CD14-positive monocyte (primary cell): ENCODE measurements at regions not wholly inside any gene's neighbourhood (a gene's known extent, or its start where the extent isn't known, plus 50 kb on each side); places are given as distances from the start of the nearest gene placed in this dataset.
A peak's percentile ranks its signal among the peaks of the same experiment; 100 is the strongest.

ENCODE experiments used
- DNase-seq, 3 donors: peaks; one replicate each; pipeline ENCODE4 v3.0.0-alpha.2; 2011 to 2022
- H2AFZ ChIP-seq: 2 replicates; pipeline ENCODE4 v1.6.0; 2012; ENCODE audit warnings: mild to moderate bottlenecking, low read depth, low read length, inconsistent platforms; ENCODE audit not compliant: insufficient read depth, poor library complexity, severe bottlenecking
- H3K27ac ChIP-seq, 2 donors: 1 replicate in 1 of 2; 2 replicates in 1 of 2; pipeline ENCODE4 v1.5.1; 2012 to 2013; ENCODE audit warnings: low read length in 2 of 2, control low read depth in 1 of 2, inconsistent platforms in 1 of 2, low read depth in 1 of 2, mild to moderate bottlenecking in 1 of 2
- H3K27me3 ChIP-seq, 2 donors: one replicate each; pipeline versions ENCODE4 v1.6.0 to v1.6.1; 2011 to 2013; ENCODE audit warnings: low read length in 2 of 2; ENCODE audit not compliant: control insufficient read depth in 2 of 2, insufficient read depth in 2 of 2
- H3K36me3 ChIP-seq, 2 donors: replicated peaks in 1 of 2; 1 replicate in 1 of 2; 2 replicates in 1 of 2; pipeline versions ENCODE4 v1.5.1 to v1.6.1; 2012 to 2013; ENCODE audit warnings: low read length in 2 of 2, control low read depth in 1 of 2, inconsistent platforms in 1 of 2, mild to moderate bottlenecking in 1 of 2; ENCODE audit not compliant: insufficient read depth in 2 of 2, control insufficient read depth in 1 of 2
- H3K4me1 ChIP-seq, 2 donors: 1 replicate in 1 of 2; 2 replicates in 1 of 2; pipeline versions ENCODE4 v1.5.1 to v1.6.1; 2012 to 2013; ENCODE audit warnings: low read length in 2 of 2, control low read depth in 1 of 2, inconsistent platforms in 1 of 2, mild to moderate bottlenecking in 1 of 2, moderate library complexity in 1 of 2; ENCODE audit not compliant: insufficient read depth in 2 of 2, control insufficient read depth in 1 of 2
- H3K4me2 ChIP-seq: replicated peaks from 2 replicates; pipeline ENCODE3; 2012; ENCODE audit warnings: low read length, moderate library complexity, mild to moderate bottlenecking; ENCODE audit not compliant: poor library complexity, severe bottlenecking; ENCODE audit errors: extremely low read depth
- H3K4me3 ChIP-seq, 3 experiments: fragments of 200-600 bp in 1 of 3; sonication (generic) in 1 of 3; replicated peaks in 1 of 3; 1 replicate in 2 of 3; 2 replicates in 1 of 3; pipeline ENCODE4 v1.5.1; 2011 to 2013; ENCODE audit warnings: low read length in 3 of 3, mild to moderate bottlenecking in 3 of 3, control low read depth in 2 of 3, low read depth in 2 of 3, inconsistent platforms in 1 of 3, moderate library complexity in 1 of 3
- H3K79me2 ChIP-seq: 2 replicates; pipeline ENCODE4 v1.6.0; 2012; ENCODE audit warnings: mild to moderate bottlenecking, control low read depth, inconsistent platforms, low read length, moderate library complexity; ENCODE audit not compliant: insufficient read depth
- H3K9ac ChIP-seq: 2 replicates; pipeline ENCODE4 v1.6.0; 2017; ENCODE audit warnings: low read length, mild to moderate bottlenecking; ENCODE audit not compliant: insufficient read depth, poor library complexity, severe bottlenecking
- H3K9me3 ChIP-seq, 2 donors: replicated peaks in 1 of 2; 1 replicate in 1 of 2; 2 replicates in 1 of 2; pipeline versions ENCODE4 v1.5.1 to v1.6.1; 2012 to 2013; ENCODE audit warnings: low read length in 2 of 2, control low read depth in 1 of 2; ENCODE audit not compliant: control insufficient read depth in 1 of 2, insufficient read depth in 1 of 2
- H4K20me1 ChIP-seq: 2 replicates; pipeline ENCODE4 v1.6.0; 2012; ENCODE audit warnings: mild to moderate bottlenecking, low read length, control low read depth, moderate library complexity; ENCODE audit not compliant: insufficient read depth
- H3K27ac Mint-ChIP-seq, 7 donors: one replicate each; pipeline ENCODE4 v1.8.0; 2020; ENCODE audit warnings: mild to moderate bottlenecking in 7 of 7, mixed read lengths in 7 of 7, moderate library complexity in 6 of 7, inconsistent platforms in 2 of 7
- H3K27me3 Mint-ChIP-seq, 3 donors: one replicate each; pipeline ENCODE4 v1.8.0; 2021 to 2022; ENCODE audit warnings: low read depth in 3 of 3, mild to moderate bottlenecking in 3 of 3, mixed read lengths in 3 of 3, moderate library complexity in 3 of 3, inconsistent platforms in 1 of 3
- H3K36me3 Mint-ChIP-seq, 2 donors: one replicate each; pipeline ENCODE4 v1.8.0; 2020; ENCODE audit warnings: mixed read lengths in 2 of 2, inconsistent platforms in 1 of 2, mild to moderate bottlenecking in 1 of 2
- H3K4me1 Mint-ChIP-seq: one replicate; pipeline ENCODE4 v1.8.0; 2020; ENCODE audit warnings: mild to moderate bottlenecking, mixed read lengths
- H3K4me3 Mint-ChIP-seq, 2 donors: one replicate each; pipeline ENCODE4 v1.8.0; 2020; ENCODE audit warnings: mild to moderate bottlenecking in 2 of 2, mixed read lengths in 2 of 2, moderate library complexity in 1 of 2
- H3K9me3 Mint-ChIP-seq, 7 donors: one replicate each; pipeline ENCODE4 v1.8.0; 2020 to 2022; ENCODE audit warnings: mixed read lengths in 7 of 7, mild to moderate bottlenecking in 6 of 7, moderate library complexity in 6 of 7, inconsistent platforms in 2 of 7
- WGBS: methylation state at CpG from one replicate; pipeline ENCODE4 v1.1.5; 2013; ENCODE audit warnings: missing lambda C conversion rate; ENCODE audit not compliant: insufficient coverage; 5-methylcytosine and 5-hydroxymethylcytosine counted together
- intact Hi-C, 2 donors: fragments of 100-400 bp; cut with micrococcal nuclease; formaldehyde crosslinking; loops; one replicate each; pipeline versions ENCODE4 v1.15.0 to v1.15.1; 2023
- TF ChIP-seq, protein P1 (sequence below): fragments of 200-600 bp; IDR thresholded peaks from one replicate; pipeline ENCODE4 v1.8.0; 2022; ENCODE audit warnings: antibody characterized with exemption, mild to moderate bottlenecking

DNA sequence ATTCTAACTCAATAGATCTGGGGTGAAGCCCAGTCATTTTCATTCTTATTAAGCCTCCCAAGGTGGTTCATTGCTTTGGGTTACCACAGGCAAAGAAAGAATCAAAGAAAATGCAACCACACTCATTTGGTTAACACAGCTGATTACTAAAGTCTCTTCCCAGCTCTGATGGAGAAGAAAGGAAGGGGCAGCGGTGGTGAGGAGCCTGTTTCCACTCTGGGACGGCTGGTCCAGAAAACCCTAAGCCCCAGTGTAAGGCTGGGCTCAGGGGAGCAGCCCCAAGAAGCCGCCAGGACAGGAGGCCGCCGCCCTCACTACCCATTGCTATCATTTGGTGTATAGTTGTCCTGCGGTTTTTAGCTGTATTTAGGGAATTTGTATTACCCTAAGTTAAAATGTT is 226.9 kb downstream of the CD83 start:
- H3K9ac ChIP-seq = no peak overlapping the region
- Mint-ChIP-seq H3K36me3 (no peaks in the 10 kb centered on the region), H3K4me1 (peaks cover 39% of the 10 kb centered on the region), H3K9me3 (no peaks in the 10 kb centered on the region), H3K27ac (no peak overlapping the region), H3K27me3 (no peaks in the 10 kb centered on the region), H3K4me3 (no peak overlapping the region)
- no peak for DNase-seq
- H3K36me3 ChIP-seq = no peaks in the 10 kb centered on the region
- H3K79me2 ChIP-seq = no peaks in the 10 kb centered on the region
- no peak overlapping the region for H2AFZ ChIP-seq
- no peaks in the 10 kb centered on the region for H4K20me1 ChIP-seq
- H3K27ac ChIP-seq = no peak overlapping the region
- peaks cover 24 to 30% of the 10 kb centered on the region in 2 donors for H3K4me1 ChIP-seq
- no CpG with 5 or more reads among the region's 6 CpGs for WGBS
- no peaks in the 10 kb centered on the region for H3K9me3 ChIP-seq
- no peaks in the 10 kb centered on the region for H3K27me3 ChIP-seq
- no peak overlapping the region for H3K4me3 ChIP-seq
- intact Hi-C loops = no loop called here
- TF ChIP-seq, protein P1, sequence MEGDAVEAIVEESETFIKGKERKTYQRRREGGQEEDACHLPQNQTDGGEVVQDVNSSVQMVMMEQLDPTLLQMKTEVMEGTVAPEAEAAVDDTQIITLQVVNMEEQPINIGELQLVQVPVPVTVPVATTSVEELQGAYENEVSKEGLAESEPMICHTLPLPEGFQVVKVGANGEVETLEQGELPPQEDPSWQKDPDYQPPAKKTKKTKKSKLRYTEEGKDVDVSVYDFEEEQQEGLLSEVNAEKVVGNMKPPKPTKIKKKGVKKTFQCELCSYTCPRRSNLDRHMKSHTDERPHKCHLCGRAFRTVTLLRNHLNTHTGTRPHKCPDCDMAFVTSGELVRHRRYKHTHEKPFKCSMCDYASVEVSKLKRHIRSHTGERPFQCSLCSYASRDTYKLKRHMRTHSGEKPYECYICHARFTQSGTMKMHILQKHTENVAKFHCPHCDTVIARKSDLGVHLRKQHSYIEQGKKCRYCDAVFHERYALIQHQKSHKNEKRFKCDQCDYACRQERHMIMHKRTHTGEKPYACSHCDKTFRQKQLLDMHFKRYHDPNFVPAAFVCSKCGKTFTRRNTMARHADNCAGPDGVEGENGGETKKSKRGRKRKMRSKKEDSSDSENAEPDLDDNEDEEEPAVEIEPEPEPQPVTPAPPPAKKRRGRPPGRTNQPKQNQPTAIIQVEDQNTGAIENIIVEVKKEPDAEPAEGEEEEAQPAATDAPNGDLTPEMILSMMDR = no peak
- no peak overlapping the region for H3K4me2 ChIP-seq

DNA sequence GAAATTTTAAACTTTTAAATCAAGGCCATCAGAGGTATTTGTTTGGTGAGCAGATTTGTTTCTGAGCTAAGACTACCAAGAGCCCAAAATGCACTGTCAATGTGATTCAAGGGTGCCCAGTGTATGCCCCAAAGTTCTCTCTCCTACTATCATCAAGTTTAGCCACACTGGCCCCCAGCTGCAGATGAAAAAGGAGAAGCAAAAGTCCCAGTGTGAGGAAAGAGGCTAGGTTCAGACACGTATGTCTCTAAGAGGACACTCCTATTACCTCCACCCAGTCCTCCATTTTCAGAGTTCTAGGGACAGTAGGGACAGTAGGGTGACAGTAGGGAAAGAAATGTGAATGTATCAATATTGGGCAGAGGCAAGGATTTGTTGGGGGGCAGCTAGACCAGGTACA is 230.8 kb downstream of the CD83 start:
- Histone ChIP-seq H4K20me1 (no peaks in the 10 kb centered on the region), H3K27ac (no peak overlapping the region), H2AFZ (peak overlapping the region; percentile 6), H3K79me2 (no peaks in the 10 kb centered on the region), H3K4me1 (peaks cover 22 to 39% of the 10 kb centered on the region in 2 donors), H3K4me3 (no peak overlapping the region), H3K27me3 (no peaks in the 10 kb centered on the region), H3K36me3 (no peaks in the 10 kb centered on the region), H3K9me3 (peaks cover 0 to 7% of the 10 kb centered on the region in 2 donors), H3K4me2 (no peak overlapping the region), H3K9ac (no peak overlapping the region)
- DNase-seq = peak; percentile 36 to 48 (median 46)
- peaks cover 0 to 3% of the 10 kb centered on the region in 2 donors for H3K36me3 Mint-ChIP-seq
- H3K4me3 Mint-ChIP-seq = no peak overlapping the region
- peaks cover 45% of the 10 kb centered on the region for H3K4me1 Mint-ChIP-seq
- peaks cover 0 to 10% (median 6%) of the 10 kb centered on the region in 7 donors for H3K9me3 Mint-ChIP-seq
- intact Hi-C loops = no loop called here
- TF ChIP-seq, protein P1 = no peak
- H3K27me3 Mint-ChIP-seq = peaks cover 0 to 2% (median 0%) of the 10 kb centered on the region in 3 donors
- no CpG with 5 or more reads among the region's 1 CpG for WGBS
- H3K27ac Mint-ChIP-seq = peak overlapping the region in 3 of 7 donors; percentile 17 to 62 (median 26)
